ENCODE measurements at regions not wholly inside any gene's neighbourhood (a gene's known extent, or its start where the extent isn't known, plus 50 kb on each side); places are given as distances from the start of the nearest gene placed in this dataset.

- CTCF ChIA-PET = no interaction called here
- no peak for TF ChIP-seq ELF4 (IDR thresholded peaks at IDR 0.05)
- no peak for TF ChIP-seq SP1 (IDR thresholded peaks at IDR 0.05)
- TF ChIP-seq ARNT (IDR thresholded peaks at IDR 0.05) = no peak
- no peak for TF ChIP-seq ZNF384 (IDR thresholded peaks at IDR 0.05)
- no peak for TF ChIP-seq LEF1 (IDR thresholded peaks at IDR 0.05; ENCODE audit: borderline replicate concordance)
- TF ChIP-seq PKNOX1 (IDR thresholded peaks at IDR 0.05) = no peak
- TF ChIP-seq FOXK2 (IDR thresholded peaks at IDR 0.05) = no peak
- no peak for TF ChIP-seq TARDBP (IDR thresholded peaks at IDR 0.05)
- TF ChIP-seq L3MBTL2 (conservative IDR thresholded peaks at IDR 0.05) = no peak
- TF ChIP-seq FOXM1 (IDR thresholded peaks at IDR 0.05; ENCODE audit: borderline replicate concordance) = no peak
- TF ChIP-seq BHLHE40 (IDR thresholded peaks at IDR 0.05; ENCODE audit: borderline replicate concordance) = no peak
- no peak for TF ChIP-seq HDGF (IDR thresholded peaks at IDR 0.05; ENCODE audit: borderline replicate concordance)
- no peak for TF ChIP-seq NFRKB (IDR thresholded peaks at IDR 0.05)
- no peak for TF ChIP-seq FOXA1 (IDR thresholded peaks at IDR 0.05)
- TF ChIP-seq CTBP1 (IDR thresholded peaks at IDR 0.05; ENCODE audit: borderline replicate concordance) = no peak
- no peak for TF ChIP-seq SUZ12 (IDR thresholded peaks at IDR 0.05)
Observed at GRCh38 chr14:104375551-104376201, 203.9 kb upstream of the C14orf180 start.

GRCh38 chr14:104376202-104377140, 203.1 kb upstream of the C14orf180 start:
- TF ChIP-seq SP1 (IDR thresholded peaks at IDR 0.05) = no peak
- TF ChIP-seq FOXA1 (IDR thresholded peaks at IDR 0.05) = no peak
- no peak for TF ChIP-seq NFRKB (IDR thresholded peaks at IDR 0.05)
- TF ChIP-seq PKNOX1 (IDR thresholded peaks at IDR 0.05) = no peak
- TF ChIP-seq FOXK2 (IDR thresholded peaks at IDR 0.05) = no peak
- CTCF ChIA-PET = no interaction called here
- no peak for DNase-seq (ENCODE audit: extremely low spot score)
- POLR2A ChIA-PET = no interaction called here

More at GRCh38 chr14:104375551-104376201, 203.9 kb upstream of the C14orf180 start:
- POLR2A ChIA-PET = no interaction called here
- DNase-seq (ENCODE audit: extremely low spot score) = no peak

GRCh38 chr14:104377256-104377655, 202.3 kb upstream of the C14orf180 start:
- TF ChIP-seq TARDBP (IDR thresholded peaks at IDR 0.05) (no peak), SP1 (IDR thresholded peaks at IDR 0.05) (no peak), ZNF384 (IDR thresholded peaks at IDR 0.05) (no peak), FOXK2 (IDR thresholded peaks at IDR 0.05) (no peak), FOXM1 (IDR thresholded peaks at IDR 0.05; ENCODE audit: borderline replicate concordance) (no peak), SUZ12 (IDR thresholded peaks at IDR 0.05) (no peak), PKNOX1 (IDR thresholded peaks at IDR 0.05) (no peak), ELF4 (IDR thresholded peaks at IDR 0.05) (no peak), L3MBTL2 (conservative IDR thresholded peaks at IDR 0.05) (no peak)
- CTCF ChIA-PET = no interaction called here
- POLR2A ChIA-PET = no interaction called here
- no peak for DNase-seq (ENCODE audit: extremely low spot score)

- no peak for DNase-seq (ENCODE audit: extremely low spot score)
- POLR2A ChIA-PET = no interaction called here
- TF ChIP-seq L3MBTL2 (conservative IDR thresholded peaks at IDR 0.05) (no peak), SP1 (IDR thresholded peaks at IDR 0.05) (no peak), BHLHE40 (IDR thresholded peaks at IDR 0.05; ENCODE audit: borderline replicate concordance) (no peak), SUZ12 (IDR thresholded peaks at IDR 0.05) (no peak), CTBP1 (IDR thresholded peaks at IDR 0.05; ENCODE audit: borderline replicate concordance) (no peak), LEF1 (IDR thresholded peaks at IDR 0.05; ENCODE audit: borderline replicate concordance) (no peak), NFRKB (IDR thresholded peaks at IDR 0.05) (no peak), ELF4 (IDR thresholded peaks at IDR 0.05) (no peak), ZNF384 (IDR thresholded peaks at IDR 0.05) (no peak), FOXK2 (IDR thresholded peaks at IDR 0.05) (no peak), HDGF (IDR thresholded peaks at IDR 0.05; ENCODE audit: borderline replicate concordance) (no peak), FOXA1 (IDR thresholded peaks at IDR 0.05) (no peak), FOXM1 (IDR thresholded peaks at IDR 0.05; ENCODE audit: borderline replicate concordance) (no peak), TARDBP (IDR thresholded peaks at IDR 0.05) (no peak), PKNOX1 (IDR thresholded peaks at IDR 0.05) (no peak), ARNT (IDR thresholded peaks at IDR 0.05) (no peak)
- CTCF ChIA-PET = interaction anchor here (1.0 kb wide), 1 partner anchor 185 kb away, joined by 4 read pairs; no protein-coding TSS in a partner anchor
Observed at GRCh38 chr14:104378698-104379113, 200.9 kb upstream of the C14orf180 start.

- POLR2A ChIA-PET = no interaction called here
- CTCF ChIA-PET = no interaction called here
- no peak for DNase-seq (ENCODE audit: extremely low spot score)
- TF ChIP-seq BHLHE40 (IDR thresholded peaks at IDR 0.05; ENCODE audit: borderline replicate concordance) = no peak
- TF ChIP-seq ELF4 (IDR thresholded peaks at IDR 0.05) = no peak
- TF ChIP-seq FOXM1 (IDR thresholded peaks at IDR 0.05; ENCODE audit: borderline replicate concordance) = no peak
- TF ChIP-seq CTBP1 (IDR thresholded peaks at IDR 0.05; ENCODE audit: borderline replicate concordance) = no peak
- TF ChIP-seq ZNF384 (IDR thresholded peaks at IDR 0.05) = no peak
- no peak for TF ChIP-seq SUZ12 (IDR thresholded peaks at IDR 0.05)
- no peak for TF ChIP-seq FOXA1 (IDR thresholded peaks at IDR 0.05)
- TF ChIP-seq SP1 (IDR thresholded peaks at IDR 0.05) = no peak
- TF ChIP-seq TARDBP (IDR thresholded peaks at IDR 0.05) = no peak
- no peak for TF ChIP-seq LEF1 (IDR thresholded peaks at IDR 0.05; ENCODE audit: borderline replicate concordance)
Observed at GRCh38 chr14:104382361-104383087, 197.0 kb upstream of the C14orf180 start.

All from HEK293T (cell line).